HEK293 (cell line): ENCODE measurements at regions not wholly inside any gene's neighbourhood (a gene's known extent, or its start where the extent isn't known, plus 50 kb on each side); places are given as distances from the start of the nearest gene placed in this dataset.

Experiments used
- CTCF ChIA-PET: fragments of 350-600 bp; formaldehyde crosslinking; extraction: SDS; loops from one replicate; lab custom pipeline; 2021; ENCODE audit warnings: antibody characterized with exemption; lab: Yijun Ruan, JAX
- POLR2A ChIA-PET: fragments of 300-600 bp; formaldehyde crosslinking; extraction: SDS; loops from one replicate; lab custom pipeline; 2020; ENCODE audit warnings: antibody characterized with exemption, inconsistent platforms; lab: Yijun Ruan, JAX
- H3K27ac ChIP-seq: fragments of 200-500 bp; sonication (Bioruptor generic); 2 replicates; pipeline ENCODE4 v1.5.1; 2014; ENCODE audit warnings: low read depth, low read length, control low read depth, inconsistent platforms; ENCODE audit errors: extremely low read depth
- H3K36me3 ChIP-seq, 2 experiments: fragments of 200-500 bp in 1 of 2; sonication (Bioruptor generic) in 1 of 2; 1 replicate in 1 of 2; 2 replicates in 1 of 2; pipeline ENCODE4 v1.5.1; 2014 to 2017; ENCODE audit warnings: inconsistent platforms in 2 of 2, low read length in 2 of 2; ENCODE audit not compliant: control insufficient read depth in 2 of 2, insufficient read depth in 1 of 2
- H3K4me1 ChIP-seq: fragments of 200-500 bp; sonication (Bioruptor generic); 2 replicates; pipeline ENCODE4 v1.5.1; 2014; ENCODE audit warnings: mild to moderate bottlenecking, low read length, inconsistent platforms; ENCODE audit not compliant: control insufficient read depth, insufficient read depth
- H3K4me3 ChIP-seq: 2 replicates; pipeline ENCODE4 v1.5.1; 2011; ENCODE audit warnings: low read depth, mild to moderate bottlenecking, control low read depth, low read length, moderate library complexity
- H3K9me3 ChIP-seq: fragments of 200-500 bp; sonication (Bioruptor generic); 2 replicates; pipeline ENCODE4 v1.5.1; 2014; ENCODE audit warnings: low read depth, low read length, inconsistent platforms; ENCODE audit not compliant: control insufficient read depth, insufficient read depth
- AEBP2 ChIP-seq: fragments of 450-650 bp; formaldehyde crosslinking; IDR thresholded peaks from 2 replicates; pipeline ENCODE4 v1.5.1; 2016; ENCODE audit warnings: missing biosample characterization, missing genetic modification characterization, borderline replicate concordance
- FEZF1 ChIP-seq: fragments of 450-650 bp; formaldehyde crosslinking; IDR thresholded peaks from 2 replicates; pipeline ENCODE4 v1.5.1; 2016; ENCODE audit warnings: missing biosample characterization, missing genetic modification characterization
- KLF17 ChIP-seq: fragments of 450-650 bp; formaldehyde crosslinking; IDR thresholded peaks from 2 replicates; pipeline ENCODE4 v1.5.1; 2016; ENCODE audit warnings: missing biosample characterization, missing genetic modification characterization
- KLF7 ChIP-seq: fragments of 450-650 bp; formaldehyde crosslinking; IDR thresholded peaks from 2 replicates; pipeline ENCODE4 v1.5.1; 2016; ENCODE audit warnings: missing biosample characterization, missing genetic modification characterization, borderline replicate concordance
- RBAK ChIP-seq: fragments of 450-650 bp; formaldehyde crosslinking; IDR thresholded peaks from 2 replicates; pipeline ENCODE4 v1.5.1; 2016; ENCODE audit warnings: missing biosample characterization, missing genetic modification characterization
- ZBTB49 ChIP-seq: fragments of 450-650 bp; formaldehyde crosslinking; IDR thresholded peaks from 2 replicates; pipeline ENCODE4 v1.5.1; 2016; ENCODE audit warnings: missing biosample characterization, missing genetic modification characterization, low read depth
- ZFHX2 ChIP-seq: fragments of 450-650 bp; formaldehyde crosslinking; conservative IDR thresholded peaks from 2 replicates; pipeline ENCODE4 v1.5.1; 2016; ENCODE audit warnings: missing biosample characterization, missing genetic modification characterization
- ZFP41 ChIP-seq: fragments of 450-650 bp; formaldehyde crosslinking; IDR thresholded peaks from 2 replicates; pipeline ENCODE4 v1.5.1; 2016; ENCODE audit warnings: missing biosample characterization, missing genetic modification characterization, borderline replicate concordance
- ZNF10 ChIP-seq: fragments of 450-650 bp; formaldehyde crosslinking; IDR thresholded peaks from 2 replicates; pipeline ENCODE4 v1.5.1; 2017; ENCODE audit warnings: missing biosample characterization, missing genetic modification characterization
- ZNF16 ChIP-seq: fragments of 450-650 bp; formaldehyde crosslinking; IDR thresholded peaks from 2 replicates; pipeline ENCODE4 v1.5.1; 2016; ENCODE audit warnings: low read depth, missing biosample characterization, missing genetic modification characterization
- ZNF2 ChIP-seq: fragments of 450-650 bp; formaldehyde crosslinking; IDR thresholded peaks from 2 replicates; pipeline ENCODE4 v1.5.1; 2016; ENCODE audit warnings: missing biosample characterization, missing genetic modification characterization
- ZNF239 ChIP-seq: fragments of 450-650 bp; formaldehyde crosslinking; IDR thresholded peaks from 2 replicates; pipeline ENCODE4 v1.5.1; 2016; ENCODE audit warnings: missing biosample characterization, missing genetic modification characterization
- ZNF350 ChIP-seq: fragments of 450-650 bp; formaldehyde crosslinking; IDR thresholded peaks from 2 replicates; pipeline ENCODE4 v1.5.0; 2017; ENCODE audit warnings: missing biosample characterization, mild to moderate bottlenecking, missing genetic modification characterization
- ZNF514 ChIP-seq: fragments of 450-650 bp; formaldehyde crosslinking; IDR thresholded peaks from 2 replicates; pipeline ENCODE4 v1.5.1; 2016; ENCODE audit warnings: missing biosample characterization, missing genetic modification characterization
- ZNF529 ChIP-seq: fragments of 450-650 bp; formaldehyde crosslinking; IDR thresholded peaks from 2 replicates; pipeline ENCODE4 v1.5.1; 2017; ENCODE audit warnings: missing genetic modification characterization, missing biosample characterization; ENCODE audit not compliant: insufficient replicate concordance
- ZNF530 ChIP-seq: fragments of 450-650 bp; formaldehyde crosslinking; IDR thresholded peaks from 2 replicates; pipeline ENCODE4 v1.5.1; 2016; ENCODE audit warnings: low read depth, missing biosample characterization, missing genetic modification characterization
- ZNF580 ChIP-seq: fragments of 450-650 bp; formaldehyde crosslinking; IDR thresholded peaks from 2 replicates; pipeline ENCODE4 v1.5.1; 2016; ENCODE audit warnings: missing biosample characterization, missing genetic modification characterization
- ZNF626 ChIP-seq: fragments of 450-650 bp; sonication (Bioruptor Pico); formaldehyde crosslinking; IDR thresholded peaks from 2 replicates; pipeline ENCODE4 v1.5.1; 2018; ENCODE audit warnings: missing biosample characterization, missing genetic modification characterization, inconsistent platforms
- ZNF830 ChIP-seq: fragments of 450-650 bp; IDR thresholded peaks from 2 replicates; pipeline ENCODE4 v1.5.0; 2018; ENCODE audit warnings: missing biosample characterization, missing genetic modification characterization, low read depth, mild to moderate bottlenecking, moderate library complexity
- ZSCAN5A ChIP-seq: fragments of 450-650 bp; formaldehyde crosslinking; IDR thresholded peaks from 2 replicates; pipeline ENCODE4 v1.5.1; 2016; ENCODE audit warnings: missing biosample characterization, missing genetic modification characterization

GRCh38 chr17:72579990-72580320 lies 459.1 kb downstream of the SOX9 start:
- POLR2A ChIA-PET = interaction anchor here (5.8 kb wide), 1 partner anchor 12 kb away, joined by 41 read pairs; no protein-coding TSS in a partner anchor
- CTCF ChIA-PET = interaction anchor here (0.6 to 4.3 kb wide), 5 partner anchors 21 to 807 kb away, joined by 3 to 47 read pairs (median 3); no protein-coding TSS in a partner anchor
- TF ChIP-seq ZNF239 (tag by site-specific recombination) (no peak), ZBTB49 (no peak)

GRCh38 chr17:72580321-72581127 lies 459.7 kb downstream of the SOX9 start:
- no peaks in the 10 kb centered on the region for H3K36me3 ChIP-seq
- H3K4me1 ChIP-seq = peaks cover 3% of the 10 kb centered on the region; the same call in 1 of the 2 replicates
- TF ChIP-seq ZNF16 = no peak
- no peak for TF ChIP-seq KLF7 (tag by site-specific recombination)
- TF ChIP-seq RBAK = no peak
- no peak for TF ChIP-seq ZNF580 (tag by site-specific recombination)
- no peak for TF ChIP-seq ZSCAN5A (tag by site-specific recombination)
- TF ChIP-seq ZFHX2 = no peak
- TF ChIP-seq ZNF2 (tag by site-specific recombination) = no peak
- TF ChIP-seq ZNF530 (tag by site-specific recombination) = no peak
- no peak for TF ChIP-seq ZNF626
- no peak for TF ChIP-seq ZNF529 (tag by site-specific recombination)
- TF ChIP-seq FEZF1 (tag by site-specific recombination) = no peak
- no peaks in the 10 kb centered on the region for H3K9me3 ChIP-seq
- H3K27ac ChIP-seq = no peak overlapping the region
- H3K4me3 ChIP-seq = no peak overlapping the region
- ChIA-PET CTCF (interaction anchor here (0.6 to 4.3 kb wide), 5 partner anchors 22 to 807 kb away, joined by 3 to 47 read pairs (median 3); no protein-coding TSS in a partner anchor), POLR2A (interaction anchor here (0.6 to 5.8 kb wide), 2 partner anchors 11 to 565 kb away, joined by 3 to 41 read pairs; no protein-coding TSS in a partner anchor)

More at GRCh38 chr17:72579990-72580320, 459.1 kb downstream of the SOX9 start:
- no peaks in the 10 kb centered on the region for H3K9me3 ChIP-seq
- H3K4me3 ChIP-seq = no peak overlapping the region
- peaks cover 3% of the 10 kb centered on the region; the same call in 1 of the 2 replicates for H3K4me1 ChIP-seq
- no peak overlapping the region for H3K27ac ChIP-seq
- H3K36me3 ChIP-seq = no peaks in the 10 kb centered on the region

- no peaks in the 10 kb centered on the region for H3K9me3 ChIP-seq
- TF ChIP-seq ZFP41 (tag by site-specific recombination) = no peak
- TF ChIP-seq ZNF626 = no peak
- no peak for TF ChIP-seq KLF17 (tag by site-specific recombination)
- no peak for TF ChIP-seq ZNF350 (tag by site-specific recombination)
- TF ChIP-seq ZNF830 (tag by site-specific recombination) = no peak
- no peak for TF ChIP-seq ZNF10 (tag by site-specific recombination)
- no peak for TF ChIP-seq ZNF514 (tag by site-specific recombination)
- no peak for TF ChIP-seq AEBP2 (tag by site-specific recombination)
- peaks cover 8% of the 10 kb centered on the region; the same call in 1 of the 2 replicates for H3K4me1 ChIP-seq
- CTCF ChIA-PET = interaction anchor here (0.6 to 5.3 kb wide), 8 partner anchors 24 to 1235 kb away, joined by 3 to 29 read pairs (median 3); no protein-coding TSS in a partner anchor
- POLR2A ChIA-PET = no interaction called here
- H3K36me3 ChIP-seq = no peaks in the 10 kb centered on the region
- H3K4me3 ChIP-seq = no peak overlapping the region
- no peak overlapping the region for H3K27ac ChIP-seq
These were observed 466.3 kb downstream of the SOX9 start for GRCh38 chr17:72587156-72587555.
